HG03045 (cell line): ENCODE measurements at regions not wholly inside any gene's neighbourhood (a gene's known extent, or its start where the extent isn't known, plus 50 kb on each side); places are given as distances from the start of the nearest gene placed in this dataset.
"Not testable (repeated sequence)": the region's sequence is repeated elsewhere in the genome, so short reads cannot be mapped to it uniquely, and the experiment has no call there.

Source experiments
- ATAC-seq: cut with Tn5 transposase; IDR thresholded peaks from one replicate; pipeline ENCODE4 v1.9.1; 2021; ENCODE audit warnings: mild to moderate bottlenecking, moderate library complexity; ENCODE audit not compliant: unreplicated experiment

DNA sequence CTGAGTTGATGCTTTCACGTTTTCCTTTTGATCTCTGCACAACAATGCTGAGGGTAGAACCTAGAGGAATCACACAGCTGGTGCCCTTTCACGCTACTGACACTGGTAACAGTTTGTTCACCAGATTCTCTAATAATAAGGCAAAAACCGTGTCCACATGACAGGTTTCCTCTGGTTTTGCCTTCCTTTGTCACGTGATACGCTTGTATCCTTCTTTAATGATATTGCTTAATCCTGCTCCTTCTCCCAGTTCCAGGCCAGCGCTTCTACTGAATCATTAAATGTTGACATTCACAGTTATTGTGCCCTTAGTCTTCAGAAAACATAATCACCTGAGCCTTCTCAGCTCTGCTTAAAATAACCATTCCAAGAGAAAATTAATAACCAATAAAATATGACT lies 978.2 kb upstream of the NCAM2 start:
- no peak for ATAC-seq

DNA sequence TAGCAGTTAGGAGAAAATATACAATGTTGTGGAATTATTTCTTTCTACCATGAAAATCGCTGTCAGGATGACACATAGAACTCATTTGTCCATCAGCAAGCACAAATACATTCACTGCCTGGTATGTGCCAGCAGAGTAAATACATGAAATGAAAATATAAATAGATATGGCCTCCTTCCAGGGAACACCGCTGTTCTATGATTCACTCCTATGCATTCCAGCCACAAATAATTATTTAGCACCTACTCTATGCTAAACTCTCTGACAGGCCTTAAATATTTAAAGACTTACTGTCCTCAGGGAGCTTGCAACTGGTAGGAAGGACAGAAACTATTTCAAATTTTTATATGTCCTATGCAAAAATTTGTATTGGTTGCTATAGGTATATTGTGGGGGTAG lies 975.0 kb upstream of the NCAM2 start:
- ATAC-seq = no peak

DNA sequence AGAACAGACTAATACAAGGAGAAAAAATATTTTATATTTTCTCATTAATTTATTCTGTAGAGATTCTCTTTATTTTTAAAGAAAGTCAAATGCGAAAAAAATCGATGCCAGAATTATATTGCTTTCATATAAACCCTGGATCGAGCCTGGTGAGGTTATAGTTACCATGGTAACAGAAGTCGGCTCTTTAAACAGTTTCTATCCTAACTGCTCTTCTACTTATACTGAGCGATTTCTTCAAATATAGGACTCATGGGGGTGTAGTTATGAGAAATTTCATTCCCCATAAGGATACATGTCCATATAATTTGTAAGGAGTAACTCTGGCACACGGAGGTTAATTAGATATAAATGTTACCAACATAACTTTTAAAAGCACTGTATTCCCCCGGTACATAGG lies 973.5 kb upstream of the NCAM2 start:
- no peak for ATAC-seq

DNA sequence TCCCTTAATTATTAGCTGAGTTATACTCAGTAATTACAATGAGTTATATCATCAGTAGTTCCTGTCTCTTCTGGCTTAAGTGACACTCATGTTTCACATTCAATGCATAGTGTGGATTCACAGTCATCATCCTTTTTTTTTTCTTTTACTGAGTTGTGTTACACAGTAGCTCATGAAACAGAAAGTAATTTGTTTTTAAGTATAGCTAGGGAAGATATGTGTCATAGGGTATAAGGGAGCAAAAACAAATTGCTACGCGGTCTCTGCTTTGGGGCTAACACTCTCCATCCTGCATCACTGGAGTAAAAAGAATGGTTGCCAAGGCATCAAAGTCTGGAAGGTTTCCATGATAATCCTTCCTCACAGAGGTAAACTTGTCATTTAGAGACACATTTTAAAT lies 971.7 kb upstream of the NCAM2 start:
- ATAC-seq = no peak

DNA sequence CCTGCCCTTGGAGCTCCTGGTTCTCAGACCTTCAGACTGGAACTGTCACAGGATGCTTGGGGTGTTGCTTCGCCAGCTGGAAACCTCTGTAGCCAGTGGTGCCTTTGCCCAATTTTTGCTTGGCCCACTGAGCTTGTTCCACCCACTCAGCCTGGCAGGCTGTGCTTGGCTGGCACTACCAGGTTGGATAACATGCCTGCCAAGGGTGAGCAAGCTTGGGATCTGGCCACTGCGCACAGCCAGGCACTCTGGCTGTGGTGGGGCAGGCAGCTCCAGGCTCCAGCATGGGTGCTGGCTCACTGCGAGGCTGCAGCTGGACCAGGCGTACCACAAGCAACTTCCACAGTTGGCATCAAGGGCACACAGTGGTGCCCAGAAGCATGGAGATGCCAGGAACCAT lies 967.8 kb upstream of the NCAM2 start:
- no peak for ATAC-seq

DNA sequence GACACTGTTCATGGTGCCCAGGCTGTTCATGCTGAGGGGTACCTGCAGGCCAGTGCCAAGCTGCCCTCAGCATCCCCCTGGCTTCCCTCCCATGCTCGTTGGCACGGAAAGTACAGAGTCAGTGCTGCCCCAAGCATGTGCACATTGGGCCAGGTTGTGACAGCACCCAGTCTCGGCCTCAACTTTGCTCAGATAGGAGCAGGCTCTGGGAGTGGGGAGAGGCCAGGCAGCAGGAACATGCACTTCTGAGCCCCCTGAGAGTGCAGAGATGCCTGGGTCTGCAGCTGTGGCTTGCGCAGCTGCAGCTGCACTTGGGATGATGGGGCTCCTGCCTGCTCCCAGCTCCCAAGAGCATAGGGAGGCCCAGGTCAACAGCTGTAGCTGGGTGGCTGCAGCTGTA lies 966.4 kb upstream of the NCAM2 start:
- no peak for ATAC-seq

DNA sequence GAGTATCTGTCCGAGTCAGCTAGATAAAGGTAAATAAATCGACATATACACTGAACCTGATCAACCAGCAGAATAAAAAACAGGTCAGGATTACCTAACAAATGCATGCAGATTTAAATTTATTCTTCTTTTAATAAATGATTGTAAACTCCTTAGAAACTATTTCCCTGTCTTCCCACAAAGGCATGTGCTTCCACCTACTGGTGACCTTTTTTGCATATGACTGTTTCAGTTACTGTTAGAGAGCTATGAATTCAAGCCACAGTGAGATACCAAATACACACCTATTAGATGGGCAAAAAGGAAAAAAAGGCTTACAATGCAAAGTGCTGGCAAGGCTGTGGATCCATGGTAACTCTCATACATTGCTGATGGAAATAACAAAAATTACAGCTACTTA lies 957.4 kb upstream of the NCAM2 start:
- no peak for ATAC-seq

DNA sequence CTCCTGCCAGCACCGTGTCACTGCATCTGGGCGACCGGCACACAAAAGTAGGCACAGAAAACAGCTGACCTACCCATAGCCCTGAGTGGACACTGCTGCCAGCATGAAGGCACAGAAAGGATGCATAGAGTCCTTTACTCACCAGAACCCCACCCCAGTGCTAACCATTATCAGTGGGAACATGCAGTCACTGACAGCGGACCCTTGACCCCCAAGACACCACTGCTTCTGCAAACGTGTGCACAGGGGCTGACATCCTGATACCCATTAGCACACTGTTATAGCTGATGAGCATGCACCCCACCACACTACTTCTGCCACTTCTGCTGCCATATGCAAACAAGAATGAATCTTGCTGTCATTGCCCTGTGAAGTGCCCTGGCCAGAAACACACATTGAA lies 953.0 kb upstream of the NCAM2 start:
- ATAC-seq = no peak

DNA sequence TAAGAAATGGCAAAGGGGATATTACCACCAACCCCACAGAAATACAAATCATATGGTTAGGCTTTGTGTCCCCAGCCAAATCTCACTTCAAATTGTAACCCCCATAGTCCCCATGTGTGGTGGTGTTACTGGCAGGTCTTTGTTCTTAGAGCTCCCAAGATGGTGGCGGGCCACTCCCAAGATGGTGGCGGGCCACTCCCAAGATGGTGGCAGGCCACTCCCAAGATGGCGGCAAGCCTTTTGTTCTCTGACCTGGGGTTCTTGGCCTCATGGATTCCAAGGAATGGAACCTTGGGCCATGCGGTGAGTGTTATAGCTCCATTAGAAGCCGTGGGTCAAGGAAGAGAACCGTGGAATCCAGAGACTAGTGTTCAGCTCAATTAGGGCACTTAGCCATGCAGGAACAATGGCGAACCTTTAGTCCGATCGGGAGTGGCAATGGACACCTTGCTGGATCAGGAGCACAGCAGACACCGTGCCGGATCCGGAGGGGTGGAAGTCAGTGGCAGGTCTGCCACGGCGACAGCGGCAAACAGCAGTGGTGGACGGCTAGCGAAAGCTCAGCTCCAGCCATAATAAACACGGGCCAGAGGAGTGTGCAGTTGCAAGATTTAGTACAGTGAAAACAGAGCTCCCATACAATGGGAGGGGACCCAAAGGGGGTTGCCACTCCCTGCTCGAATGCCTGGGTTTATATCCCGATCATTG lies 949.9 kb upstream of the NCAM2 start:
- not testable (repeated sequence) for ATAC-seq

DNA sequence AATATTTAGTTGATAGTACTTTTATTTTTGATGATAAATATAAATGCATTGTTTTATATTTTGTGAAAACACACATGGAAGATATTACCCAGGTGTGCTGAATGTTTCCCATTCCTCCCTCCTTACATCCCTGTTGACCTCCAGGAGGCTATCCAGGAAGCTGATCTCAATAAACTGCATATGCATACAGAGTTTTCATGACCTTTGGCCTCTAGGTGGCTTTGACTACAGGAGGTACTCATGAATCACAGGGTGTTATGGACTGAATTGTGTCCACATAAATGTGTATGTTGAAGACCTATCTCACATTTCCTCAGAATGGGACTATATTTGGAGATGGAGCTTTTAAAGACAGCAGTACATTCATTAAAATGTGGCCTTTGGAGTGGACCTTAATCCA lies 914.9 kb upstream of the NCAM2 start:
- no peak for ATAC-seq

DNA sequence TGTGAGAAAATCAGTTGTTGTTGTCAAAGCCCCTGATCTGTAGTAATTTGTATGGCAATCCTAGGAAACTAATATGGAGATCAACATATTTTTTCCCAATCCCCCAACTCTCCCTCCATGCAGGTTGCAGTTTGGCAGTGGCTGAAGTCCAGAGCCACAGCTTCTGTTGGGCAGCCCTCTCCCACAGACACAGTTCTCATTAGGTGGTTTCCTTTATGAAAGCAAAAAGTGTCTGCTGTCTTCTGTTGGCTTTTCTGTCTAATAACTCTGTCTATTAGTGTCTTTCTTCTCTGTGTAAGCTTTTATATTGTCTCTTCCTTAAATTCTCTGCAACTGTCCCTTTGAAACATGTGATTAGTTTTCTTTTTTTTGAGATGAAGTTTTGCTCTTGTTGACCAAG lies 914.3 kb upstream of the NCAM2 start:
- ATAC-seq = no peak

DNA sequence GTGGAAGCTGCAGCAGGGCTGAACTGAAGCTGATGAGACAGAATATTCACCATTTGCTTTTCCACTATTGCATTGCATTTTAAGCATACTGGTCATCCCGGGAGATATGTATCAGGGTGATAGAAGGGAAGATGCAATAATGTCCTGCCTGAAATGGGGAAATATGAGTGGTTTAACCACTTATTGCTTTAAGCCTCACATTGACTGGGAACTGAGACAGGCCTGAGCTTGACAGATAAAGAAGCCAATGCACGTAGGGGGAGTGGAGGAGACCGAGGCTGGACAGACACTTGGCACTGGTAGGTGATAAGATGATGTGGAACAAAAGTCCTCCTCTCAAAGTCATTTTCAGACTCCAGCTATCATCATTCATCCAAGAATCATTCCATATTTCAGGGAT lies 911.7 kb upstream of the NCAM2 start:
- no peak for ATAC-seq

DNA sequence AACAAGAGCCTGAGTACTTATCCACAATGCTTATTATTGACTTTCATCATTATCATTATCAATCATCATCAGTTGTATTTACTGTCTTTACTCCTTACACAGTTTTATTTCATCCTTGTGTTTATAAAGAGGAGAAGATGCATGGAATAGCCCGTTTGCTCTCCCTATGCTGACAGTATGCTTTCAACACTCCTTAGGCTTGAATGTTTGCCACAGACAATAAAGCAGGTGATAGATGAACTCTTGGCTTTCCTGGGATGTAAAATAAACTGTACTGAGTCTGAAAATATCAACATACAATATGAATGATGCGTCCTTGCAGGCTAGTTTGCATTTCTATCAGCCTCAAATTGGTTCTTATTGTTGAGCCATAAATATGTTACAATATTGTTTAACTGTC lies 891.8 kb upstream of the NCAM2 start:
- no peak for ATAC-seq

DNA sequence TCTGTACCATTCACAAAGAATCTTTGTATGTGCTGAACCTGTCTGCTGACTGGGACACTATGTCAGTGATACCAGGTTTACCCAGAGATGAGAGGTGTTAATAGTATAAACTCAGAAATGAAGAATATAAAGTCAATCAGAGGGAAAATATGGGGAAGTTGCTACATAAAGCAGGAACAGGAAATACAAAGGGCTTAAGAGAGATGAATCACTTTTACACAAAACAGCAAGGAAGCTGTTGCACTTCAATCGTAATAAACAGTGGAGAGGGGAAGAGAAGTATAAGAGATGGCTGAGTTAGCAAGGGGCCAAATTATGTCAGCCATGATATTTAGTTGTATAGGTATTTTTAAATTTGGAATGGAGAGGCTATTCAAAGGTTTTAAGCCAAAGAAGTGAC lies 890.2 kb upstream of the NCAM2 start:
- ATAC-seq = no peak

DNA sequence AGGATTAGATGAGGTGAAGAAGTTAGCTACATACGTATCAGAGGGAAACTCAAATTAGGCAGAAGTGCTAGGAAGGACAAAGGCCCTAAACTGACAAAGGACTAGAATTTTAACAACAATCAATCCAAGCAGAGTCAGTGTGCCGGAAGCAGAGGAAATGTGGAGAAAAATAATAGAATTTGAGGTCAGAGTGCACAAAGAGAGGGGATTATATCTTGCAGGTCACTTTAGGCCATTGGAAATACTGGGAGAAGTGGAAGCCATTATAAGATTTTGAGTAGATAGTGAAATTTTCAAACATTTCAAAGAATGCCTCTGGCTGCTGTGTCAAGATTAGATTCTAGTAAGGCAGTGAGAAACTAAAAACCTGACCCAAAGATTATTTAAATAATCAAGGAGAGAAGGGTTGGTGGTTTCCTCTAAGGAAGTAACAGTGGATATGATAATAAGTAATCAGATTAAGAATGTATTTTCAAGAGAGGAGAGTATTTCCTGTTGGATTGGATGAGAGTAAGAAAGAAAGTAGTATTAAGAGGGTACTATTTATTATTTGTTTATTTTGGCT lies 889.2 kb upstream of the NCAM2 start:
- ATAC-seq = no peak

DNA sequence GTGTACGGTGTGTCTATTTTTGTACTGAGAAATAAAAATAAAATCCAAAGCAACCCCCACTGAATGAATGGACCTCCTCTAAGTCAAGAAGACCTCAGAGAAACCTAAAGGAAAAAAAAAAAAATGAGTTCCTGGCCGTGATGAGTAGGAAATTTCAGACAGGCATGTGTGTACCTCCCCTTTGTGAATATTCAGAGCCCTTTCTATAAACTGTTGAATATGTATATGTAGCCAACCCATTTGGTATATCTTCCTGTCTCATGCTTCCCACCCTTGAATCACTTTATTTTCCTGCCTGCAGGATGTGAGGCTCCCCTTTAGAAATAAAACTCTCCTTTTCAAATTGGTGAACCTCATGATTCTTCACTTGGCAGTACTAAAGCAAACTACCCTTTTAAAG lies 887.8 kb upstream of the NCAM2 start:
- ATAC-seq = no peak

DNA sequence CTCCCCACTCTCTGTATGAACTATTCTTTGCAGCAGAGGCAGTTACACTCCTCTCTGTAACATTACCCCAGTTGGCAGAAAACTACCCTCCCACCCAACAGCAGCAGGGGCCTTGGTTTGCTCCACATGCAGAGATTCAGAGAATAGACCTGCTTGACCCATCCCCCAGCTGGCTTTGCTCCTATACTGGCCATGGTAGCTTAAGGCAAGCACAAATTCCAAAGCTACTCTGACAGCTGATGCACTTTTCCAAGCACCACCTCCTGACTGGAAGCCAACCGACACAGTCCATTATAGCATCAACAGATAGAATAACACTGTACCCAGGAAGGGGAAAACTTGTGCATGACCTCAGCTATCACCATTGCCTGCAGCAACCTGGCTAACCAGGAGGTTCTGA lies 846.5 kb upstream of the NCAM2 start:
- ATAC-seq = no peak

DNA sequence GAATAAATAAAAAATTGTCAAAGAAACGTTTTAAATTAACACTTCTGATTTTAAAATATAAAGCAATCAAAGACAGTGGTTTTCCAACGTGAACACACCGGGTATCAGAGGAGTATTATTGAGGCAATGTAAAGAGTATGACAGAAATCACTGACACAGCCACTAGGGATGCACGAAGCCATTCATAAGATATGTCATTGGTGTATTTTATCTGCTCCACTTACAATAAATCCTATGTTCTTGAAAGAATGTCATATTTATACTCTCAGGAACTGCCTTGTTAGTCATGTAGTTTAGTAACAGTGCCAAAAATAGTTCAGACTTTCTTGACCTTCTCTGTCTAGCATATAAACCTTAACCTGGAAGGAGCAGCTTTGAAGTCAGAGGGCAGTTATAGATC lies 835.0 kb upstream of the NCAM2 start:
- ATAC-seq = no peak

DNA sequence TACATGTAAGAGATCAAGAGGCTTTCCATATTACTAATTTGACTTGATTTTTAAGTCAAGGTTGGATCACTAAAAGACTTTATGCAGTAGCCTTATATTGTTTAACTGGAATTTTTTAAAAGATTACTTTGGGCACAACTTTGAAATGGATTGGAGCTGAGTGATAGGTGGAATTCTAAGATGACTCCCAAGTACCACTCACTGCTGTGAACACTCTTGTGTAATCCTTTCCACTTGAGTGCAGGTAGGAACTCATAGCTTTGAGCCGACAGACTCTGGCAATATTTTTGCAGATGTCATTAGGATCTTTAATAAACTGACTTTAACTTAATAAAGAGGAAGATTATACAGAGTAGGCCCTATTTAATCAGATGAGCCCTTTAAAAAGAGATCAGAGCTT lies 831.1 kb upstream of the NCAM2 start:
- no peak for ATAC-seq

DNA sequence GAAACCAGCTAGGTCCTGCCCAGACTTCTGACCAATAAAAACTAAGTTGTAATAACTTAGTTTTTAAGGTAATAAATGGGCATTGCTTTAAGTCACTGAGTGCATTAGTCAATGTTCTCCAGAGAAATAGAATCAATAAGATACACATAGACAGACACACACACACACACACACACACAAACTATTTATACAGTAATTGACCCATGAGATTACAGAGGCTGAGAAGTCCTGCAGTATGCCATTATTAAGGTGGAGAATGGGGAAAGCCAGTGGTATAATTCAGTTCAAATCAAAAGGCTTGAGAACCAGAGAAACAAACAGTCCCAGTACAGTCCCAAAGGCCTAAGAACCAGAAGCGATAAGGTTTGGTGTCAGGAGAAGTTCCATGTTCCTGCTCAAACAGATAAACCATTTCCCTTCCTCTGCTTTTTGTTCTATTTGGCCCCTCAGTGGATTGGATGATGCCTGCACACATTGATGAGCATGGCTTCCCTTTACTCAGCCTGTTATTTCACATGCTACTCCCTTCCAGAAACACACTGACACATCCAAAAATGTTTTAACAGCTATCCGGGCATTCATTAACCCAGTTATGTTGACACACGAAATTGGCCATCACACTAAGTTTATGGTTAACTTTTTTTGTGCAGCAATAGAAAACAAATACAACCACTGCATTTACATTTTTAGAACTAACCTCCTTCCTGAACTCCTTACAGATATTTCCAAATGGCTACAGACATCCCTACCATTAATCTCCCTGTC lies 828.2 kb upstream of the NCAM2 start:
- ATAC-seq = no peak

DNA sequence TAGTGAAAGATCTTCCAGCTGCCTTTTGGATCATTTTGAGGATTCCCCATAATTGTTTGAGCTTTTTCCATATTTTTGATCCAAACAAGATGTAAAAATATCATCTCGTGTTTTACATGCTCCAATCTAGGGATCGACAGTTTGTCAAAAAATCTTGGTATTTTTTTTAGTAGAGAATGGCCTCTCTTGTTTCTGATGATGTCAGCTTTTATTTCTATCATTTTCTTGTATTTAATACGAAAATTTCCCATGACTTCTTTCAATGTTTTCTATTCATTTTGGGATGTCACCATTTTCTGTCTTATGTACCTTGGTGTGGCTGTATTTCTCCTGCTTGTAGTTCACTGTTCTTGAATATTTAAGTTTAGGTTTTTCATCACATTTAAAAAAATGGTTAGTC lies 812.0 kb upstream of the NCAM2 start:
- no peak for ATAC-seq

DNA sequence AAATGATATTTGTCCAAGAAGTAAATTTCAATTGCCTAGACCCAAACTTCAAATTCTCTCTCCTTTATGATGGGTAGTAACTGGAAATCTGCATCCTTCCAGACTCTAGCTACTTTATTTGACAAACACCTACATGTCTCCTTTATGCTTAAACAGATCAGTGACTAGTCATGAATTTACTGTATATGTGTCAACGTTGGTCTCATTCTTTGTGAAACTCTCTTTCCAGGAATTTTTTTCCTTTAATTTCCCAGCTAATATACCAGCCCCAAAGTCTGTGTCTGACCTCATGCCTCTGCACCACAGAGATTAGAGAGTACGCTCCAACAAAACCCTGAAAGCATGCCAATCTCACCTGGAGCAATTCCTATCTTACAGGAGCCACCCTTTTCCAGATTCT lies 811.2 kb upstream of the NCAM2 start:
- no peak for ATAC-seq
